Karpas-422 (cell line): ENCODE measurements at regions not wholly inside any gene's neighbourhood (a gene's known extent, or its start where the extent isn't known, plus 50 kb on each side); places are given as distances from the start of the nearest gene placed in this dataset.

ENCODE experiments used
- DNase-seq: peaks from one replicate; pipeline ENCODE4 v3.0.0-alpha.2; 2015
- H2AFZ ChIP-seq: fragments of 200-600 bp; sonication (generic); 2 replicates; pipeline ENCODE4 v1.6.1; 2014; ENCODE audit warnings: antibody characterized with exemption, low read length, mixed read lengths
- H3K27ac ChIP-seq: fragments of 200-600 bp; sonication (generic); 2 replicates; pipeline ENCODE4 v1.5.1; 2014; ENCODE audit warnings: mild to moderate bottlenecking, low read length, moderate library complexity
- H3K27me3 ChIP-seq: fragments of 200-600 bp; sonication (generic); 2 replicates; pipeline ENCODE4 v1.6.1; 2014; ENCODE audit warnings: low read length, mixed read lengths
- H3K36me3 ChIP-seq: fragments of 200-600 bp; sonication (generic); 2 replicates; pipeline ENCODE4 v1.6.1; 2014; ENCODE audit warnings: low read length, mixed read lengths; ENCODE audit not compliant: insufficient read depth
- H3K4me1 ChIP-seq: fragments of 200-600 bp; sonication (generic); 2 replicates; pipeline ENCODE4 v1.6.1; 2014; ENCODE audit warnings: mild to moderate bottlenecking, low read length, mixed read lengths
- H3K4me2 ChIP-seq: fragments of 200-600 bp; sonication (generic); 2 replicates; pipeline ENCODE4 v1.6.1; 2014; ENCODE audit warnings: low read length, low read depth, mild to moderate bottlenecking; ENCODE audit not compliant: poor library complexity, severe bottlenecking
- H3K4me3 ChIP-seq: fragments of 200-600 bp; sonication (generic); 2 replicates; pipeline ENCODE4 v1.5.1; 2014; ENCODE audit warnings: mild to moderate bottlenecking, antibody characterized with exemption, low read length, mixed read lengths
- H3K79me2 ChIP-seq: fragments of 200-600 bp; sonication (generic); 2 replicates; pipeline ENCODE4 v1.6.1; 2014; ENCODE audit warnings: mild to moderate bottlenecking, low read length, mixed read lengths
- H3K9ac ChIP-seq: fragments of 200-600 bp; sonication (generic); 2 replicates; pipeline ENCODE4 v1.6.0; 2014; ENCODE audit warnings: low read length
- H3K9me2 ChIP-seq: fragments of 200-600 bp; sonication (generic), shearing (Covaris generic); replicated peaks from 2 replicates; pipeline ENCODE4 v1.6.0; 2014; ENCODE audit warnings: mild to moderate bottlenecking, low read length, moderate library complexity; ENCODE audit not compliant: insufficient read depth
- H3K9me3 ChIP-seq: fragments of 300-700, 200-600 bp; sonication (generic); 2 replicates; pipeline ENCODE4 v1.6.1; 2014; ENCODE audit warnings: low read length, mixed read lengths
- H4K20me1 ChIP-seq: fragments of 200-600 bp; sonication (generic); 2 replicates; pipeline ENCODE4 v1.6.1; 2014; ENCODE audit warnings: mild to moderate bottlenecking, antibody characterized with exemption, low read length, low read depth; ENCODE audit not compliant: insufficient read depth

DNA sequence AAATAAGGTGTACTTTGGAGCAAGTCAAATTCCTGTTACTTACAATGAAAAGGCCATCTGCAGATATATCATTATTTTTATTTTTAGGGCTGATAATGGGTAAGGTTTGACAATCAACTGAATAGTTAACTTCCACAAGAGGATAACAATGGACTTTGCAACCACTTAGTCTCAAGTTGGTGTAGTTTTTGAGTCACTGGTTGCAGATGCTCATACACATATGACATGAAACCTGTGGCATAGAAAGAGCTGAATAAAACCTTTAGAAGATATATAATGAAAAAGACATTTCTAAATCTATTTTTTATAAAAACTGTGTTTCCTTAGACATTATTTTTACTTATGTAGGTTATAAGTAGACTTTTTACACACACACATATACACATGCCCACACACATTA lies 2110.9 kb downstream of the PCDH7 start:
- Histone ChIP-seq H3K79me2 (no peaks in the 10 kb centered on the region), H3K4me2 (no peak overlapping the region), H3K27ac (no peak overlapping the region), H3K36me3 (no peaks in the 10 kb centered on the region), H3K9me3 (peaks cover 20% of the 10 kb centered on the region), H4K20me1 (no peaks in the 10 kb centered on the region), H2AFZ (no peak overlapping the region), H3K27me3 (no peaks in the 10 kb centered on the region), H3K9ac (no peak overlapping the region), H3K4me1 (no peaks in the 10 kb centered on the region), H3K4me3 (no peak overlapping the region), H3K9me2 (no peaks in the 10 kb centered on the region)
- DNase-seq = no peak

DNA sequence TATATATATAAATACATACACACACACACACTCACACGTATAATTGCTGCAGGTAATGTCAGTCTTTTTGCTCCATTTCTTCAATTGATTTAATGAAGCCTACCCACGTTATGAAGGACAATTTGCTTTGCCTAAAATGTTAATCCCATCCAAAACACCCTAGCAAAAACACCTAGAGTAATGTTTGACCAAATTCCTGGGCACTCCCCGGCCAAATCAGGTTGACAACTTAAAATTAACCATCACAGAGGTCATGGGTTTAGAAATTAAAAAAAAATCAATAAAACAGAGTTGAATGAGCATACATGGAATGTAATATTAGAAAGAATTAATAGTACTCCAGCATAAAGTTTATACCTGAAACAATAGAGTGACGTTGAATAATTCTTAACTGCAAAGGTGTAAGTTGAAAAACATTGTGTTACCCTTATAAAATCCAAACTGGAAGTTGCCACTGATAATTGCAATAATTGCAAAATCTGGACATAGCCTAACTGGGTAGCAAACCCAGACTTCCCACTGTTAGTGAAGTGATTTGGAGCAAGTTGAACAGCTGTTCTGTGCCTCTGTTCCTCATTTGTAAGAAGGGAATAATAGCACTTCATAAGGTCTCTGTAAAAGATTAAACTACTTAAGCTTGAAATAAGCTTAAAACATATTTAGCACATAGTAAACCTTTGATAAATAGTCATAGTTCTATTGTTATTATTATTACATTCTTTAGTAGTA lies 2120.5 kb downstream of the PCDH7 start:
- Histone ChIP-seq H3K4me3 (no peak overlapping the region), H3K36me3 (no peaks in the 10 kb centered on the region), H2AFZ (no peak overlapping the region), H3K4me2 (no peak overlapping the region), H3K4me1 (no peaks in the 10 kb centered on the region), H3K9ac (no peak overlapping the region), H3K27ac (no peak overlapping the region), H3K27me3 (no peaks in the 10 kb centered on the region), H3K9me2 (no peaks in the 10 kb centered on the region), H3K79me2 (no peaks in the 10 kb centered on the region), H3K9me3 (peaks cover 13% of the 10 kb centered on the region; the same call in 1 of the 2 replicates), H4K20me1 (no peaks in the 10 kb centered on the region)
- no peak for DNase-seq

DNA sequence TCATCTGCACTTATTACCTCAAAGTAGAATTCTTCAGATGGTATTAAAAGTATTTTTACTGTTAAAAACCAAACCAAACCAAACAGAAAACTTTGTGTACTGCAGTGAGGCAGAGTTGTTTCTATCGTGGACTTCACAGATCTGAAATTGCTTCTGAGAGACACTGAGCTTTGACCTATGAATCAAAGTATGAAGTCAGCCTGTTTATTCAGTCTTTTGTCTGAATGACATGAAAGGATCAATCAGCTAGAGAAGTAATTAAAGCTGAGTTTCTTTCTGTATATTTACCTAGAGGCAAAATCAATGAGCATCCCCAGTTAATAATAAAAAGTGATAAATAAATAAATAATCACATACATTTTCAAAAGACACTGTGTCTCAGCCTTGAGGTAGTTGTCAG lies 2121.0 kb downstream of the PCDH7 start:
- H4K20me1 ChIP-seq = no peaks in the 10 kb centered on the region
- no peak overlapping the region for H3K4me3 ChIP-seq
- no peak overlapping the region for H3K4me2 ChIP-seq
- DNase-seq = no peak
- no peaks in the 10 kb centered on the region for H3K27me3 ChIP-seq
- H3K4me1 ChIP-seq = no peaks in the 10 kb centered on the region
- H3K9ac ChIP-seq = no peak overlapping the region
- no peaks in the 10 kb centered on the region for H3K36me3 ChIP-seq
- H3K27ac ChIP-seq = no peak overlapping the region
- H3K79me2 ChIP-seq = no peaks in the 10 kb centered on the region
- H2AFZ ChIP-seq = no peak overlapping the region
- H3K9me3 ChIP-seq = peaks cover 15% of the 10 kb centered on the region
- H3K9me2 ChIP-seq = no peaks in the 10 kb centered on the region

DNA sequence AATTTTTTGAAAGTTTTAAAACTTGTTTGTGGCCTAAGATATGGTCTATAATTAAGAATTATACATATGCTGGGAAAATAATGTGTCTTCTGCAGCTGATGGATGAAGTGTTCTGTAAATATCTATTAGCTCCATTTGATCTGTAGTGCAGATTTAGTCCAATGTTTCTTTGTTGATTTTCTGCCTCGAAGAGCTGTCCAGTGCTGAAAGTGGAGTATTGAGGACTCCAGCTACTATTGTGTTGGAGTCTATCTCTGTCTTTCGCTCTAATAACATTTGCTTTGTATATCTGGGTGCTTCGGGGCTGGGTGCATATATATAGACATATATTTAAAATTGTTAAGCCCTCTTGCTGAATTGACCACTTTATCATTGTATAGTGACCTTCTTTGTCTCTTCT lies 2127.3 kb downstream of the PCDH7 start:
- no peak overlapping the region for H3K27ac ChIP-seq
- no peak overlapping the region for H3K4me2 ChIP-seq
- peaks cover 38% of the 10 kb centered on the region for H3K9me3 ChIP-seq
- no peaks in the 10 kb centered on the region for H3K9me2 ChIP-seq
- H4K20me1 ChIP-seq = no peaks in the 10 kb centered on the region
- no peaks in the 10 kb centered on the region for H3K27me3 ChIP-seq
- no peaks in the 10 kb centered on the region for H3K4me1 ChIP-seq
- DNase-seq = no peak
- no peaks in the 10 kb centered on the region for H3K79me2 ChIP-seq
- no peak overlapping the region for H3K9ac ChIP-seq
- no peak overlapping the region for H2AFZ ChIP-seq
- H3K36me3 ChIP-seq = no peaks in the 10 kb centered on the region
- no peak overlapping the region for H3K4me3 ChIP-seq

DNA sequence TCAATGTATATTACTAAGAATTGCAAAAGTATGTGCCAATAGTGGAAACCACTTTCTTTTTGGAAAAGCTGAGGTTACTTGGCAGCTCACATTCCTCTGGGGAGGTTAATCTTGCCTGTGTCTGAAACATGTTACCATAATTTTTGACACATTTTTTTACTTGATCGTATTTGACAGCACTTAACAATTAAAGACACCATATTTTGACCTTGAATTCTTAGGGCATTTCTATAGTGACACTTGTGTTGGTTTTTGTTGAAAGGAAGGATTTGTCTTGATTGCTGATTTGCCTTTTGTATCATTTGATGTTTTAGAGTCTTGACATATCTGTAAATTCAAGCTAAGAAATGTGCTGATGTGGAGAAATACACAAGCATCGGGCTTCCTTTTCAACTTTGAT lies 2135.5 kb downstream of the PCDH7 start:
- Histone ChIP-seq H4K20me1 (no peaks in the 10 kb centered on the region), H3K9me2 (no peaks in the 10 kb centered on the region), H3K36me3 (no peaks in the 10 kb centered on the region), H3K4me1 (no peaks in the 10 kb centered on the region), H3K4me2 (no peak overlapping the region), H3K27ac (no peak overlapping the region), H3K4me3 (no peak overlapping the region), H3K9me3 (peaks cover 34% of the 10 kb centered on the region), H3K9ac (no peak overlapping the region), H3K27me3 (no peaks in the 10 kb centered on the region), H2AFZ (no peak overlapping the region), H3K79me2 (no peaks in the 10 kb centered on the region)
- DNase-seq = no peak

DNA sequence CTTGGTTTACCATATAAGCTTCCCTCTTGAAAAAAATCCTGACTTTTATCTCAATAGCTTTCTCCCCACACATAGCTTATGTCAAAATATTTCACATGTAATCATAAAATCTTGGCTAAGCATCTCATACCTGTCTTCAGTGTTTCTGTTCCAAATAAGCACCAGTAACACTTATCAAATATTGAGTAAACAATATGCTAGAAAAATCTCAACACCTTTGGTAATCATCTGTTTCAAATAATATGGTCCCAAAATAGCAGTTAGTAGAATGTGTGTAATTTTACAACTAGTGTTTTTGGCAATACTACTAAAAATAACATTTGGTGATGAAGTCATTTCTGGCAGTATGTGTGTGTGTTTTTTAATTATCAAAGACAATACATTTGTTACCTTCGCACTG lies 2138.2 kb downstream of the PCDH7 start:
- H3K36me3 ChIP-seq = no peaks in the 10 kb centered on the region
- no peak overlapping the region for H3K4me3 ChIP-seq
- H3K27me3 ChIP-seq = no peaks in the 10 kb centered on the region
- DNase-seq = no peak
- no peaks in the 10 kb centered on the region for H3K9me2 ChIP-seq
- H3K27ac ChIP-seq = no peak overlapping the region
- no peaks in the 10 kb centered on the region for H3K79me2 ChIP-seq
- H3K4me2 ChIP-seq = no peak overlapping the region
- peaks cover 26% of the 10 kb centered on the region for H3K9me3 ChIP-seq
- no peaks in the 10 kb centered on the region for H4K20me1 ChIP-seq
- H2AFZ ChIP-seq = no peak overlapping the region
- H3K9ac ChIP-seq = no peak overlapping the region
- no peaks in the 10 kb centered on the region for H3K4me1 ChIP-seq

DNA sequence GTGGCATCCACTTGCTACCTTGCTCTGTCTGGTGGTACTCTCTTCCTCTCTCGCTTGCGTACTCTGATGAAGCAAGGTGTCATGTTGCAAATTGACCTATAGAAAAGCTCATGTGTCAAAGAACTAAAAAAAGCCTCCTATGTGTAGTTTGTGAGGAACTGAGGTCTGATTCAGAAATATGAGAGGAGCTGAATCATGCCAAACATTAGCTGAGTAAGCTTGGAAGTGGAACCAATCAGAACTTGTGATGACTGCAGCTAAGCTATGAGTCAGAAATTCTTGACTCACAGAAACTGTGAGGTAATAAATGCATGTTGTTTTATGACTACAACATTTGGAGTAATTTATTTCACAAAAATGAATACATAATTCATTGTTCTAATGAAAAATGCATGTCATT lies 2138.8 kb downstream of the PCDH7 start:
- Histone ChIP-seq H3K27me3 (no peaks in the 10 kb centered on the region), H3K4me1 (no peaks in the 10 kb centered on the region), H3K27ac (no peak overlapping the region), H4K20me1 (no peaks in the 10 kb centered on the region), H3K9me3 (peaks cover 30% of the 10 kb centered on the region), H3K79me2 (no peaks in the 10 kb centered on the region), H2AFZ (no peak overlapping the region), H3K4me3 (no peak overlapping the region), H3K4me2 (no peak overlapping the region), H3K9me2 (no peaks in the 10 kb centered on the region), H3K36me3 (no peaks in the 10 kb centered on the region), H3K9ac (no peak overlapping the region)
- no peak for DNase-seq

DNA sequence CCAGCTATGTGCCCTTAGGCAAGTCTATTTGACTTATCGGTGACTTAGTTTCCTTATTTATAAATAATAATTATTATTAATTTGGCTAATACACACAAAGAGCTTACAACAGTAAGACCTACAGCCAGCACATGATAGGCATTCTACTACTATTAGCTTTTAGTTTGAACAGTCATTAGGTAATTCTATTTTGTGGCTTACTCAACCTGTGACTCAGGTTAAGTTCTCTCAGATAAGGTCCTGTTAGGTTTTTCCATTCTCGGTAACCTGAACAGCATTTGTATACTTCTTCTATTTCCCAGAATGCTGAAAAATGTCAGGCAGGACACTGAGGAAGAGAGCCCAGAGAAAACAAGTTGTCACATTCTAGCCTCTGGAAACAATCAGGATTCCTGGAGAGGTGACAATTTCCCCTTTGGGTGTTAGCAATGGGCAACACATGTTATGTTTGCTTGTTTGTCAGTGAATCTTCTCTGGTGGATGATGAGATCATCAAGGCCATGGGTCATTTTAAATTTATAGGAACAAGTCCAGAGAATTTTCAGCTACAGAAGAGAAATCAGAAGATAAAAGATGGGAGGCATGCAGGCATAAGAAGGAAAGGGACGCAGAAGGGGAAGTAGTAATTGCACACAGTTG lies 2144.7 kb downstream of the PCDH7 start:
- H3K4me3 ChIP-seq = no peak overlapping the region
- no peaks in the 10 kb centered on the region for H3K79me2 ChIP-seq
- no peak overlapping the region for H3K4me2 ChIP-seq
- H3K27ac ChIP-seq = no peak overlapping the region
- H3K9ac ChIP-seq = no peak overlapping the region
- no peak for DNase-seq
- no peaks in the 10 kb centered on the region for H3K4me1 ChIP-seq
- H3K36me3 ChIP-seq = no peaks in the 10 kb centered on the region
- H4K20me1 ChIP-seq = no peaks in the 10 kb centered on the region
- peaks cover 25% of the 10 kb centered on the region for H3K9me3 ChIP-seq
- H3K9me2 ChIP-seq = no peaks in the 10 kb centered on the region
- no peaks in the 10 kb centered on the region for H3K27me3 ChIP-seq
- no peak overlapping the region for H2AFZ ChIP-seq
